ENCODE measurements at regions not wholly inside any gene's neighbourhood (a gene's known extent, or its start where the extent isn't known, plus 50 kb on each side); places are given as distances from the start of the nearest gene placed in this dataset.

- no peaks in the 10 kb centered on the region for H3K9me3 ChIP-seq (ENCODE audit: low read depth, low read length, poor library complexity, severe bottlenecking)
- ChIA-PET CTCF (no interaction called here), POLR2A (ENCODE audit: low non-redundant PET) (no interaction called here)
- no TSS peak for BruUV-seq (replicated peaks)
- H3K4me3 ChIP-seq (ENCODE audit: low read depth, low read length, poor library complexity, severe bottlenecking), result no peak overlapping the region
- no peaks in the 10 kb centered on the region for H3K27me3 ChIP-seq (replicated peaks; ENCODE audit: insufficient read depth, low read depth, low read length, poor library complexity)
- TF ChIP-seq EZH2 (IDR thresholded peaks at IDR 0.05; ENCODE audit: borderline replicate concordance, low read depth, low read length, poor library complexity, severe bottlenecking), result no peak
- no peaks in the 10 kb centered on the region for H3K4me1 ChIP-seq (ENCODE audit: insufficient read depth, low read length, poor library complexity, severe bottlenecking)
- H3K27ac ChIP-seq (ENCODE audit: low read depth, low read length, poor library complexity, severe bottlenecking), result no peak overlapping the region
- no peak for DNase-seq (ENCODE audit: low spot score)
- no peaks in the 10 kb centered on the region for H3K36me3 ChIP-seq (ENCODE audit: insufficient read depth, low read length, poor library complexity, severe bottlenecking)
- intact Hi-C loops (cut with micrococcal nuclease; ENCODE audit: unreplicated experiment), result no loop called here
Observed at GRCh38 chr16:25374556-25374955, 116.9 kb upstream of the ZKSCAN2 start.

- H3K4me3 ChIP-seq (ENCODE audit: low read depth, low read length, poor library complexity, severe bottlenecking), result no peak overlapping the region
- POLR2A ChIA-PET (ENCODE audit: low non-redundant PET), result no interaction called here
- H3K27ac ChIP-seq (ENCODE audit: low read depth, low read length, poor library complexity, severe bottlenecking), result no peak overlapping the region
- no TSS peak for BruUV-seq (replicated peaks)
- H3K36me3 ChIP-seq (ENCODE audit: insufficient read depth, low read length, poor library complexity, severe bottlenecking), result no peaks in the 10 kb centered on the region
- intact Hi-C loops (cut with micrococcal nuclease; ENCODE audit: unreplicated experiment), result no loop called here
- no peaks in the 10 kb centered on the region for H3K27me3 ChIP-seq (replicated peaks; ENCODE audit: insufficient read depth, low read depth, low read length, poor library complexity)
- H3K9me3 ChIP-seq (ENCODE audit: low read depth, low read length, poor library complexity, severe bottlenecking), result no peaks in the 10 kb centered on the region
- DNase-seq (ENCODE audit: low spot score), result peak; percentile 46
- TF ChIP-seq EZH2 (IDR thresholded peaks at IDR 0.05; ENCODE audit: borderline replicate concordance, low read depth, low read length, poor library complexity, severe bottlenecking) (no peak), CTCF (conservative IDR thresholded peaks at IDR 0.05; ENCODE audit: low read depth, low read length) (peak; percentile 54)
- no peaks in the 10 kb centered on the region for H3K4me1 ChIP-seq (ENCODE audit: insufficient read depth, low read length, poor library complexity, severe bottlenecking)
- CTCF ChIA-PET, result interaction anchor here (0.6 kb wide), 1 partner anchor 96 kb away, joined by 5 read pairs; no protein-coding TSS in a partner anchor
Observed at GRCh38 chr16:25372716-25373115, 115.1 kb upstream of the ZKSCAN2 start.

GRCh38 chr16:25371342-25371741, 113.7 kb upstream of the ZKSCAN2 start:
- DNase-seq (ENCODE audit: low spot score), result no peak
- ChIA-PET CTCF (no interaction called here), POLR2A (ENCODE audit: low non-redundant PET) (no interaction called here)
- intact Hi-C loops (cut with micrococcal nuclease; ENCODE audit: unreplicated experiment), result no loop called here
- Histone ChIP-seq H3K9me3 (ENCODE audit: low read depth, low read length, poor library complexity, severe bottlenecking) (no peaks in the 10 kb centered on the region), H3K27ac (ENCODE audit: low read depth, low read length, poor library complexity, severe bottlenecking) (no peak overlapping the region), H3K4me1 (ENCODE audit: insufficient read depth, low read length, poor library complexity, severe bottlenecking) (no peaks in the 10 kb centered on the region), H3K4me3 (ENCODE audit: low read depth, low read length, poor library complexity, severe bottlenecking) (no peak overlapping the region), H3K27me3 (replicated peaks; ENCODE audit: insufficient read depth, low read depth, low read length, poor library complexity) (no peaks in the 10 kb centered on the region), H3K36me3 (ENCODE audit: insufficient read depth, low read length, poor library complexity, severe bottlenecking) (no peaks in the 10 kb centered on the region)
- TF ChIP-seq CTCF (conservative IDR thresholded peaks at IDR 0.05; ENCODE audit: low read depth, low read length), result no peak
- no peak for TF ChIP-seq EZH2 (IDR thresholded peaks at IDR 0.05; ENCODE audit: borderline replicate concordance, low read depth, low read length, poor library complexity, severe bottlenecking)
- no TSS peak for BruUV-seq (replicated peaks)

GRCh38 chr16:25370541-25370940, 112.9 kb upstream of the ZKSCAN2 start:
- Histone ChIP-seq H3K36me3 (ENCODE audit: insufficient read depth, low read length, poor library complexity, severe bottlenecking) (no peaks in the 10 kb centered on the region), H3K4me1 (ENCODE audit: insufficient read depth, low read length, poor library complexity, severe bottlenecking) (no peaks in the 10 kb centered on the region), H3K9me3 (ENCODE audit: low read depth, low read length, poor library complexity, severe bottlenecking) (no peaks in the 10 kb centered on the region), H3K27ac (ENCODE audit: low read depth, low read length, poor library complexity, severe bottlenecking) (no peak overlapping the region), H3K4me3 (ENCODE audit: low read depth, low read length, poor library complexity, severe bottlenecking) (no peak overlapping the region), H3K27me3 (replicated peaks; ENCODE audit: insufficient read depth, low read depth, low read length, poor library complexity) (no peaks in the 10 kb centered on the region)
- POLR2A ChIA-PET (ENCODE audit: low non-redundant PET), result no interaction called here
- BruUV-seq (replicated peaks), result no TSS peak
- intact Hi-C loops (cut with micrococcal nuclease; ENCODE audit: unreplicated experiment), result no loop called here
- DNase-seq (ENCODE audit: low spot score), result no peak
- CTCF ChIA-PET, result no interaction called here
- TF ChIP-seq CTCF (conservative IDR thresholded peaks at IDR 0.05; ENCODE audit: low read depth, low read length) (no peak), EZH2 (IDR thresholded peaks at IDR 0.05; ENCODE audit: borderline replicate concordance, low read depth, low read length, poor library complexity, severe bottlenecking) (no peak)
